Fibroblast of upper back skin (primary cell): ENCODE measurements at regions not wholly inside any gene's neighbourhood (a gene's known extent, or its start where the extent isn't known, plus 50 kb on each side); places are given as distances from the start of the nearest gene placed in this dataset.

Source experiments
- DNase-seq: peaks from one replicate; pipeline ENCODE4 v3.0.0-alpha.2; 2013

- no peak for DNase-seq
These were observed 1334.5 kb upstream of the ADGRB3 start for GRCh38 chr6:67300430-67301040.

GRCh38 chr6:67292169-67292568 is 1342.9 kb upstream of the ADGRB3 start:
- no peak for DNase-seq

- no peak for DNase-seq
These were observed 1347.5 kb upstream of the ADGRB3 start for GRCh38 chr6:67287566-67287965.

GRCh38 chr6:67285770-67286495 is 1349.1 kb upstream of the ADGRB3 start:
- no peak for DNase-seq

GRCh38 chr6:67277312-67277711 is 1357.8 kb upstream of the ADGRB3 start:
- no peak for DNase-seq

- no peak for DNase-seq
These were observed 1368.8 kb upstream of the ADGRB3 start for GRCh38 chr6:67265996-67266921.

- DNase-seq, result peak; percentile 46
These were observed 1382.4 kb upstream of the ADGRB3 start for GRCh38 chr6:67252663-67253062.

GRCh38 chr6:67248077-67248476 is 1387.0 kb upstream of the ADGRB3 start:
- DNase-seq, result no peak

GRCh38 chr6:67244037-67244436 is 1391.0 kb upstream of the ADGRB3 start:
- no peak for DNase-seq

- no peak for DNase-seq
These were observed 1397.8 kb upstream of the ADGRB3 start for GRCh38 chr6:67237277-67237676.

GRCh38 chr6:67231092-67231491 is 1404.0 kb upstream of the ADGRB3 start:
- DNase-seq, result no peak

GRCh38 chr6:67224989-67225388 is 1410.1 kb upstream of the ADGRB3 start:
- DNase-seq, result no peak

GRCh38 chr6:67221226-67221625 is 1413.9 kb upstream of the ADGRB3 start:
- peak; percentile 1 for DNase-seq

- no peak for DNase-seq
These were observed 1415.7 kb upstream of the ADGRB3 start for GRCh38 chr6:67219346-67219745.

- no peak for DNase-seq
These were observed 1422.5 kb upstream of the ADGRB3 start for GRCh38 chr6:67212584-67212983.

- peak; percentile 3 for DNase-seq
These were observed 1424.6 kb upstream of the ADGRB3 start for GRCh38 chr6:67210450-67210849.

- no peak for DNase-seq
These were observed 1433.5 kb upstream of the ADGRB3 start for GRCh38 chr6:67201563-67201962.

- DNase-seq, result no peak
These were observed 1434.3 kb upstream of the ADGRB3 start for GRCh38 chr6:67200626-67201403.

- no peak for DNase-seq
These were observed 1435.7 kb upstream of the ADGRB3 start for GRCh38 chr6:67199425-67199824.

- DNase-seq, result no peak
These were observed 1444.3 kb upstream of the ADGRB3 start for GRCh38 chr6:67190733-67191132.

GRCh38 chr6:67184405-67184804 is 1450.7 kb upstream of the ADGRB3 start:
- no peak for DNase-seq

- DNase-seq, result no peak
These were observed 1460.0 kb upstream of the ADGRB3 start for GRCh38 chr6:67175101-67175500.

- no peak for DNase-seq
These were observed 1458.6 kb upstream of the EYS start for GRCh38 chr6:67165606-67166005.
